Lung (tissue), 11 donors: ENCODE measurements at regions not wholly inside any gene's neighbourhood (a gene's known extent, or its start where the extent isn't known, plus 50 kb on each side); places are given as distances from the start of the nearest gene placed in this dataset.

Source experiments
- ATAC-seq: fragments of 200-7000 bp; cut with Tn5 transposase; one replicate; pipeline ENCODE4 v1.9.1; 2020; ENCODE audit warnings: moderate number of reproducible peaks; ENCODE audit not compliant: insufficient read depth, low FRiP score
- DNase-seq, 3 donors: peaks; one replicate each; pipeline ENCODE4 v3.0.0-alpha.2; 2013 to 2017
- H3K27ac ChIP-seq, 2 donors: one replicate each; pipeline ENCODE4 v1.5.1; 2013; ENCODE audit warnings: mild to moderate bottlenecking in 2 of 2, moderate library complexity in 2 of 2, control low read depth in 1 of 2, inconsistent platforms in 1 of 2, low read depth in 1 of 2, low read length in 1 of 2
- H3K27me3 ChIP-seq, 3 donors: one replicate each; pipeline ENCODE4 v1.5.1; 2013; ENCODE audit warnings: low read length in 2 of 3; ENCODE audit not compliant: control insufficient read depth in 3 of 3, insufficient read depth in 3 of 3
- H3K36me3 ChIP-seq, 4 donors: one replicate each; pipeline ENCODE4 v1.5.1; 2013; ENCODE audit warnings: low read length in 4 of 4, mild to moderate bottlenecking in 1 of 4, moderate library complexity in 1 of 4; ENCODE audit not compliant: control insufficient read depth in 4 of 4, insufficient read depth in 4 of 4
- H3K4me1 ChIP-seq, 5 donors: one replicate each; pipeline ENCODE4 v1.5.1; 2013; ENCODE audit warnings: low read length in 5 of 5, mild to moderate bottlenecking in 2 of 5, moderate library complexity in 1 of 5; ENCODE audit not compliant: control insufficient read depth in 5 of 5, insufficient read depth in 5 of 5
- H3K4me3 ChIP-seq: one replicate; pipeline ENCODE4 v1.5.1; 2013; ENCODE audit warnings: mild to moderate bottlenecking, control low read depth, moderate library complexity
- H3K9ac ChIP-seq, 2 donors: one replicate each; pipeline ENCODE4 v1.5.1; 2013; ENCODE audit warnings: low read length in 2 of 2, control low read depth in 1 of 2; ENCODE audit not compliant: insufficient read depth in 1 of 2
- H3K9me3 ChIP-seq, 4 donors: one replicate each; pipeline ENCODE4 v1.5.1; 2013; ENCODE audit warnings: low read length in 3 of 4, mild to moderate bottlenecking in 1 of 4, moderate library complexity in 1 of 4; ENCODE audit not compliant: control insufficient read depth in 4 of 4, insufficient read depth in 3 of 4
- CTCF ChIP-seq: IDR thresholded peaks from 2 replicates; pipeline ENCODE4 v1.5.1; 2012; ENCODE audit warnings: mild to moderate bottlenecking; ENCODE audit errors: control extremely low read depth, extremely low read depth
- WGBS, 2 donors: extraction: QIAGEN DNeasy Blood & Tissue Kit; methylation state at CpG; one replicate each; pipeline ENCODE4 v1.1.7; 2013; 5-methylcytosine and 5-hydroxymethylcytosine counted together
- donor health status: control.
- donor health status: control.
- donor health status: Bipolar disorder and iron deficiency.
- donor health status: healthy.
- donor health status: DM: yes; HTN: yes; CAD: no.

DNA sequence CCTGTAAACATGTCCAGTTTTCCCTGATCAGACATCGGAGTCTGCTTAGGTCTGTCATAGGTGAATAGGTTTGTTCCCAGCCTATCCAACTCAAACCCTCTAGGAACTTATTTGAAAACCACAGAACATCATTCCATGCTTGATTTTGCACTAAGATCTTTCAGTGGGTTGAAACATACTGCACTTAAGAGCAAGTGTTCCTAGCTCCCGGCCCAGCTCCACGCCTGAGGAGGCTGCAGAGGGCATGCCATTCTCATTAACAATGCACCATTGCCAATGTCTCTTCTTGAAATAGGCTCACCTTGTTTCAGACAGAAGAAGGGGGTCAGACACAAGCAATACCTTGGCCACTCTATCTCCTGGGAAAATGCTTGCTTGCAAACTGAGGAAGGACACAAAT is 78.0 kb upstream of the EGR2 start:
- no peaks in the 10 kb centered on the region for H3K4me1 ChIP-seq
- no peaks in the 10 kb centered on the region for H3K36me3 ChIP-seq
- 87 to 93% methylated on average over 3 of the region's 3 CpGs for WGBS, 2 donors
- no peaks in the 10 kb centered on the region for H3K27me3 ChIP-seq
- TF ChIP-seq CTCF, result no peak
- ATAC-seq (no peak), DNase-seq (no peak)
- no peak overlapping the region for H3K4me3 ChIP-seq
- H3K9me3 ChIP-seq, result no peaks in the 10 kb centered on the region
- H3K27ac ChIP-seq, result no peak overlapping the region
- H3K9ac ChIP-seq, result no peak overlapping the region

GRCh38 chr10:62893036-62893435 is 76.9 kb upstream of the EGR2 start:
- TF ChIP-seq CTCF, result no peak
- H3K27me3 ChIP-seq, result no peaks in the 10 kb centered on the region
- WGBS, 2 donors, result 94% methylated on average over 1 of the region's 1 CpG
- no peak overlapping the region for H3K27ac ChIP-seq
- ATAC-seq, result no peak
- H3K9me3 ChIP-seq, result peaks cover 0 to 2% (median 0%) of the 10 kb centered on the region in 4 donors
- H3K9ac ChIP-seq, result no peak overlapping the region
- no peaks in the 10 kb centered on the region for H3K4me1 ChIP-seq
- no peak overlapping the region for H3K4me3 ChIP-seq
- DNase-seq, result no peak
- no peaks in the 10 kb centered on the region for H3K36me3 ChIP-seq

GRCh38 chr10:62890395-62890794 is 74.2 kb upstream of the EGR2 start:
- WGBS, 2 donors, result 75 to 81% methylated on average over 2 of the region's 2 CpGs
- Histone ChIP-seq H3K27ac (no peak overlapping the region), H3K36me3 (no peaks in the 10 kb centered on the region), H3K4me3 (no peak overlapping the region), H3K4me1 (no peaks in the 10 kb centered on the region), H3K27me3 (no peaks in the 10 kb centered on the region), H3K9ac (no peak overlapping the region), H3K9me3 (peaks cover 0 to 5% (median 0%) of the 10 kb centered on the region in 4 donors)
- DNase-seq (no peak), ATAC-seq (no peak)
- TF ChIP-seq CTCF, result no peak

DNA sequence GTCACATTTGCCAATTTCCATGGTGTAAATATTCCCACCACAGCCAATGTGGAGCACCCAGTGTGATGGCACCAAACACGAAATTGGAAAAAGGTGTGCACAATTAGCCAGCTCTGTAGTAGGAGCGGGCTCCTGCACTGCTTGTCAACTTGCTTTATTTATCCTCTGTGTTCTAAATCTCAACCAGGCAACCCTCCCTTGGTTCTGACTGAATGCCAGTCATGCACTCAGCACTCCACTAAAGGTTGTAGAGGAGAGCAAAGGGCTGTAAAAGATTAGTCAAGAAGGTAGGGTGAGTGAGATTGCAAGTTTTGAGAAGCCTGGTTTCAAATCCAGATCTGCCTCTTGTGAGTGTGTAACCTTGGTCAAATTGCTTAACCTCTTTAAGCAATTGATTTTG is 71.5 kb upstream of the EGR2 start:
- H3K36me3 ChIP-seq, result no peaks in the 10 kb centered on the region
- 72 to 88% methylated on average over 2 of the region's 2 CpGs for WGBS, 2 donors
- no peak for DNase-seq
- no peak overlapping the region for H3K4me3 ChIP-seq
- no peak for TF ChIP-seq CTCF
- H3K9ac ChIP-seq, result no peak overlapping the region
- peaks cover 0 to 5% (median 0%) of the 10 kb centered on the region in 4 donors for H3K9me3 ChIP-seq
- no peaks in the 10 kb centered on the region for H3K4me1 ChIP-seq
- H3K27me3 ChIP-seq, result peaks cover 0 to 2% (median 0%) of the 10 kb centered on the region in 3 donors
- no peak for ATAC-seq
- no peak overlapping the region for H3K27ac ChIP-seq
